Mucosa of descending colon (tissue), 3 donors: ENCODE measurements at regions not wholly inside any gene's neighbourhood (a gene's known extent, or its start where the extent isn't known, plus 50 kb on each side); places are given as distances from the start of the nearest gene placed in this dataset.

ENCODE experiments used
- ATAC-seq: fragments of 200-7000 bp; cut with Tn5 transposase; one replicate; pipeline ENCODE4 v1.9.1; 2020; ENCODE audit warnings: mild to moderate bottlenecking, moderate library complexity
- DNase-seq, 3 donors: peaks; one replicate each; pipeline ENCODE4 v3.0.0-alpha.2; 2020
- H3K36me3 ChIP-seq: fragments of 200-600 bp; one replicate; pipeline ENCODE4 v1.8.0; 2021; ENCODE audit warnings: low read depth, mild to moderate bottlenecking
- H3K4me1 ChIP-seq: fragments of 200-600 bp; one replicate; pipeline ENCODE4 v1.8.0; 2021; ENCODE audit warnings: low read depth, mild to moderate bottlenecking
- H3K4me3 ChIP-seq: fragments of 200-600 bp; one replicate; pipeline ENCODE4 v1.8.0; 2021; ENCODE audit warnings: mild to moderate bottlenecking
- H3K9me3 ChIP-seq: fragments of 200-600 bp; one replicate; pipeline ENCODE4 v1.8.0; 2021; ENCODE audit warnings: mild to moderate bottlenecking
- intact Hi-C, 2 donors: fragments of 100-400 bp; cut with DNase I in 1 of 2; cut with micrococcal nuclease in 1 of 2; formaldehyde crosslinking; loops; one replicate each; pipeline versions ENCODE4 v1.11.0 to v1.11.1; 2022; cut with DNase I, micrococcal nuclease
- TF ChIP-seq, protein P1 (sequence below): fragments of 200-600 bp; IDR thresholded peaks from one replicate; pipeline ENCODE4 v1.8.0; 2022; ENCODE audit warnings: antibody characterized with exemption, mild to moderate bottlenecking
- donor health status: DM: no; HTN: no; CAD: no; lungs with moderate emphysema.
- donor health status: DM: no; HTN: no; CAD: no.
- donor health status: DM: no; HTN: yes; CAD: no.

DNA sequence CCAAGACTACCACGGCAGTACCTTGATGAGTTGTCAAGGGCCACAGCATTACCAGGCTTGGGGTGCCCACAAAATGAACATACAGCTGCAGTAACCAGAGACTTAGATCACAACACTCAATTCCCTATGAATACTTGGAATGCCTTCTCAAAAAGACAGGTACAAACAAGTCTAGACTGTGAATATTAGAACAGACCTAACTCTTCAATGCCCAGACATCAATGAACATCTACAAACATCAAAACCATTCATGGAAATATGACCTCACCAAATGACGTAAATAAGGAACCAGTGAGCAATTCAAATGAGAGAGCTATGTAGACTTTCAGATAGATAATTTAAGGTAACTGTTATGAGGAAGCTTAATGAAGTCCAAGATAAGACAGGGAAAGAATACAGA, 185.1 kb upstream of the POU1F1 start:
- no peaks in the 10 kb centered on the region for H3K4me1 ChIP-seq
- ATAC-seq (no peak), DNase-seq (no peak)

DNA sequence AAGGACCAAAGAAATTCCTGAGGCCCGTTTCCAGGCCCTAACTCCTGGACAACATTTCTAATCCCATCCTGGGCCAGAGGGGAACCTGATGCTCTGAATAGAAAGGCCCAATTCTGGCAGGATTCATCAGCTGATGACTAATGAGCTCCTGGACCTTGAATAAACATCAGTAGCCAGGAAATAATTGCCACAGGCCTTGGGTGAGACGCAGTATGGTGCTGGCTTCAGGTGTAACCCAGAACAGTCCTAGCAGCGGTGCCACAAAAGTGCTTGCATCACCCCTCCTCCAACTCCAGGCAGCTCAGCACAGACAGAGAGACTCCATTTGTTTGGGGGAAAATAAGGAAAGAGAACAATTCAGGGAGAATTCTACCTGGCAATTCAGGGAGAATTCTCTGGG, 184.7 kb upstream of the POU1F1 start:
- Histone ChIP-seq H3K4me3 (no peak overlapping the region), H3K9me3 (peaks cover 2% of the 10 kb centered on the region), H3K4me1 (no peaks in the 10 kb centered on the region), H3K36me3 (no peaks in the 10 kb centered on the region)
- TF ChIP-seq, protein P1, sequence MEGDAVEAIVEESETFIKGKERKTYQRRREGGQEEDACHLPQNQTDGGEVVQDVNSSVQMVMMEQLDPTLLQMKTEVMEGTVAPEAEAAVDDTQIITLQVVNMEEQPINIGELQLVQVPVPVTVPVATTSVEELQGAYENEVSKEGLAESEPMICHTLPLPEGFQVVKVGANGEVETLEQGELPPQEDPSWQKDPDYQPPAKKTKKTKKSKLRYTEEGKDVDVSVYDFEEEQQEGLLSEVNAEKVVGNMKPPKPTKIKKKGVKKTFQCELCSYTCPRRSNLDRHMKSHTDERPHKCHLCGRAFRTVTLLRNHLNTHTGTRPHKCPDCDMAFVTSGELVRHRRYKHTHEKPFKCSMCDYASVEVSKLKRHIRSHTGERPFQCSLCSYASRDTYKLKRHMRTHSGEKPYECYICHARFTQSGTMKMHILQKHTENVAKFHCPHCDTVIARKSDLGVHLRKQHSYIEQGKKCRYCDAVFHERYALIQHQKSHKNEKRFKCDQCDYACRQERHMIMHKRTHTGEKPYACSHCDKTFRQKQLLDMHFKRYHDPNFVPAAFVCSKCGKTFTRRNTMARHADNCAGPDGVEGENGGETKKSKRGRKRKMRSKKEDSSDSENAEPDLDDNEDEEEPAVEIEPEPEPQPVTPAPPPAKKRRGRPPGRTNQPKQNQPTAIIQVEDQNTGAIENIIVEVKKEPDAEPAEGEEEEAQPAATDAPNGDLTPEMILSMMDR, result no peak
- DNase-seq, result no peak
- ATAC-seq, result no peak
- intact Hi-C loops, result no loop called here

More for the DNA sequence above, 185.1 kb upstream of the POU1F1 start:
- H3K4me3 ChIP-seq, result no peak overlapping the region
- intact Hi-C loops, result no loop called here
- TF ChIP-seq, protein P1, result no peak
- peaks cover 2% of the 10 kb centered on the region for H3K9me3 ChIP-seq
- no peaks in the 10 kb centered on the region for H3K36me3 ChIP-seq

DNA sequence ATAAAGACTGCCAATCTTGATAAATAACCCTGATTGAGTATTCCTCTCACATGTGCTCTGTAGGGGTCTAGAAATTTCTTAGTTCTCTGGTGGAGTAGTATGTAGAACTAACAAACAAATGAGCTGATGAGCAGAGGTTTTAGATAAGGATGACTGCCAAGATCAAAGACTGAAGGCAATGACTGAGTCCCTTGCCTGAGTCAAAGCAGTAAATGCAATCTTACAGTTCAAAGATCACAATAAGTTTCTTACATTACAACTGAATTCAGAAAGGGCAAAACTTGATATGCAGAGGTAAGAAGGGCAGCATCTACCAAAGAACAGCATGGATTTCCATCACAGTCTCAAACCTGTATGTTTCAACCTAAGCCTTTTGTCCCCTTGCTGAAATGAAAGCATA, 172.2 kb upstream of the POU1F1 start:
- no peaks in the 10 kb centered on the region for H3K36me3 ChIP-seq
- no peaks in the 10 kb centered on the region for H3K4me1 ChIP-seq
- peak; percentile 67 for ATAC-seq
- TF ChIP-seq, protein P1, result no peak
- H3K9me3 ChIP-seq, result no peaks in the 10 kb centered on the region
- intact Hi-C loops, result no loop called here
- no peak for DNase-seq
- no peak overlapping the region for H3K4me3 ChIP-seq

DNA sequence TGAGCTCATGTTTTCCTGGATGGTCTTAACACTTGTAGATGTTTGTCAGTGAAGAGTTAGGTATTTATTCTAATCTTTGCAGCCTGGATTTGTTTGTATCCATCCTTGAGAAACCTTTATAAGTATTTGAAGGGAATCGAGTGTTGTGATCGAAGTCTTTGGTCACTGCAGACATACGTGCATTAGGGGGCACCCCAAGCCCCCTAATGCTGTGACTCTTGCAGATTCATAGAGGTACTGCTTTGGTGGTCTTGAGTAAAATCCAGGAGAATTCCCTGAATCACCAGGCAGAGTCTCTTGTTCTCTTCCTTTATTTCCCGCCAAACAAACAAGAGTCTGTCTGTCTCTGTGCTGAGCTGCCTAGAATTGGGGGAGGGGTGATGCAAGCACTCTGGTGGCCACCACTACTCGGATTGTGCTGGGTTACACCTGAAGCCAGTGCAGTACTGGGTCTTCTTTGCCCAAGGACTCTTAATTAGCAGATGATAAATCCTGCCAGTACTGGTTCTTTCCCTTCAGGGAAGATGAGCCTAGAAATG, 170.5 kb upstream of the POU1F1 start:
- TF ChIP-seq, protein P1, result no peak
- H3K9me3 ChIP-seq, result no peaks in the 10 kb centered on the region
- intact Hi-C loops, result no loop called here
- H3K36me3 ChIP-seq, result no peaks in the 10 kb centered on the region
- no peak overlapping the region for H3K4me3 ChIP-seq
- no peaks in the 10 kb centered on the region for H3K4me1 ChIP-seq
- no peak for ATAC-seq
- no peak for DNase-seq

DNA sequence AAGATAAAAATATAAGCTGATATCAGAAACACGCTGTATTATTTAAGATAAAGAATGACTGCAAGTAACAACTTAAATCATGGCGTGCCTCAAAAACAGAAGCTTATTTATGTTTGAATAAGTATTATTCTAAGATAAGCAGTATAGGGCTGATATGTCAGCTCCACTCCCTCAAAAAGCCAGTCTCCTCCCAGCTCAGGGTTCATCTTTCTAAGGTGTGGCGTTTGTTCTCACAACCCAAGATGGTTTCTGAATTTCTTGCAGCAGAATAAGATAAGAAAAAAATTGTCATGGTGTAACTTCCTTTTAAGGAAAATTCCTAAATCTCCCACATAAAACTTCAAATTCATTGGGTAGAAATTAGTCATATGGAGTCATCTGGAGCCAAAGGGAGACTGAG, 166.1 kb upstream of the POU1F1 start:
- H3K36me3 ChIP-seq, result no peaks in the 10 kb centered on the region
- H3K9me3 ChIP-seq, result no peaks in the 10 kb centered on the region
- no peak overlapping the region for H3K4me3 ChIP-seq
- TF ChIP-seq, protein P1, result no peak
- no peaks in the 10 kb centered on the region for H3K4me1 ChIP-seq
- intact Hi-C loops, result no loop called here
- peak; percentile 79 for ATAC-seq
- DNase-seq, result peak in 1 of 3 donors; percentile 41

DNA sequence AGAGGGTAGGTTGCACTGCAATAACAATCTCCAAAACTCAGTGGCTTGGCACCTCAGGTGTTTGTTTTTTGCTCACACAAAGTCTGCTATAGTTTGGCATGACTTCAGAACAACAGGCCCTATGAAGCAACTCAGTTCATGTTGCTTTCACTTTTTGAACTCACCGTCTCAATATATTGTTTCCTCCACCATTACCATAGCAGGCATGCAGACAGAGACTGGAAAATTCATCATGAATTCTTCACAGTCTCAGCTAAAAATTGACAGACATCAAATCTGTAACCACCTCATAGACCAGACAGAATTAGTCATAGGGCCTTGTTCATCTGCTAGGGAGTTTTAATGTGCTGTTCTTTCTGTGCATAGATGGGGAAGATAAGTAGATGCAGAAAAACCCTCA, 161.4 kb upstream of the POU1F1 start:
- Histone ChIP-seq H3K4me3 (no peak overlapping the region), H3K36me3 (no peaks in the 10 kb centered on the region), H3K4me1 (no peaks in the 10 kb centered on the region), H3K9me3 (no peaks in the 10 kb centered on the region)
- intact Hi-C loops, result no loop called here
- DNase-seq (no peak), ATAC-seq (peak; percentile 66)
- TF ChIP-seq, protein P1, result no peak
